Pancreas (tissue), 10 donors: ENCODE measurements at regions not wholly inside any gene's neighbourhood (a gene's known extent, or its start where the extent isn't known, plus 50 kb on each side); places are given as distances from the start of the nearest gene placed in this dataset.

Source experiments
- ATAC-seq, 4 donors: fragments of 200-7000 bp; cut with Tn5 transposase; one replicate each; pipeline versions ENCODE4 v1.8.0 to v1.9.1; 2020; ENCODE audit warnings: mild to moderate bottlenecking in 4 of 4, moderate library complexity in 4 of 4
- DNase-seq, 6 donors: peaks; one replicate each; pipeline ENCODE4 v3.0.0-alpha.2; 2020
- FAIRE-seq: peaks from 2 replicates; lab custom pipeline; 2012; peaks lifted over from hg19 to GRCh38; lab: Jason Lieb, UNC
- H3K27ac ChIP-seq, 4 donors: fragments of 200-600 bp; sonication (generic); 1 replicate in 3 of 4; 2 replicates in 1 of 4; pipeline versions ENCODE4 v1.5.0 to v1.8.0; 2020
- H3K27me3 ChIP-seq, 4 donors: fragments of 200-600 bp; one replicate each; pipeline ENCODE4 v1.8.0; 2021
- H3K36me3 ChIP-seq, 3 donors: fragments of 200-600 bp; sonication (generic) in 1 of 3; one replicate each; pipeline versions ENCODE4 v1.5.0 to v1.8.0; 2020 to 2021
- H3K4me1 ChIP-seq, 3 donors: fragments of 200-600 bp; one replicate each; pipeline ENCODE4 v1.8.0; 2021
- H3K4me3 ChIP-seq, 4 donors: fragments of 200-600 bp; sonication (generic) in 2 of 4; one replicate each; pipeline versions ENCODE4 v1.5.0 to v1.8.0; 2020 to 2021
- H3K9me3 ChIP-seq, 4 donors: fragments of 200-600 bp; one replicate each; pipeline ENCODE4 v1.8.0; 2021
- CTCF ChIP-seq, 4 donors: fragments of 200-600 bp; sonication (generic) in 3 of 4; IDR thresholded peaks; one replicate each; pipeline versions ENCODE4 v1.5.0 to v1.8.0; 2021; ENCODE audit warnings: antibody characterized with exemption in 4 of 4
- WGBS, 2 donors: extraction: QIAGEN DNeasy Blood & Tissue Kit; methylation state at CpG; one replicate each; pipeline ENCODE4 v1.1.7; 2013; 5-methylcytosine and 5-hydroxymethylcytosine counted together
- intact Hi-C, 3 donors: fragments of 100-400 bp; cut with DNase I; formaldehyde crosslinking; loops; one replicate each; pipeline versions ENCODE4 v1.11.1 to v1.14.2; 2022
- donor health status: healthy with polysubstance abuse.
- donor health status: DM: no; HTN: no; CAD: no; lungs with moderate emphysema.
- donor health status: DM: no; HTN: no; CAD: no.
- donor health status: control.
- donor health status: control.
- donor health status: Bipolar disorder and iron deficiency.
- donor health status: DM: yes; HTN: yes; CAD: no.
- donor health status: DM: no; HTN: no; CAD: no.
- donor health status: DM: no; HTN: no; CAD: no.
- donor health status: DM: yes; HTN: yes; CAD: no.

GRCh38 chr11:30758946-30759504 lies 172.9 kb upstream of the MPPED2 start:
- ATAC-seq (no peak), DNase-seq (no peak), FAIRE-seq (no peak)
- 66 to 70% methylated on average over 11 of the region's 11 CpGs for WGBS, 2 donors
- H3K4me1 ChIP-seq, result no peaks in the 10 kb centered on the region
- H3K4me3 ChIP-seq, result no peak overlapping the region
- H3K9me3 ChIP-seq, result no peaks in the 10 kb centered on the region
- intact Hi-C loops, result no loop called here
- no peak overlapping the region for H3K27ac ChIP-seq
- no peaks in the 10 kb centered on the region for H3K36me3 ChIP-seq
- no peaks in the 10 kb centered on the region for H3K27me3 ChIP-seq
- TF ChIP-seq CTCF (IDR thresholded peaks at IDR 0.05), result no peak

GRCh38 chr11:30758518-30758917 lies 172.4 kb upstream of the MPPED2 start:
- 36 to 52% methylated on average over 1 of the region's 1 CpG for WGBS, 2 donors
- no peaks in the 10 kb centered on the region for H3K9me3 ChIP-seq
- no peaks in the 10 kb centered on the region for H3K4me1 ChIP-seq
- no peak for TF ChIP-seq CTCF (IDR thresholded peaks at IDR 0.05)
- no peak overlapping the region for H3K4me3 ChIP-seq
- DNase-seq (no peak), FAIRE-seq (no peak), ATAC-seq (no peak)
- no peaks in the 10 kb centered on the region for H3K27me3 ChIP-seq
- no peak overlapping the region for H3K27ac ChIP-seq
- no peaks in the 10 kb centered on the region for H3K36me3 ChIP-seq
- intact Hi-C loops, result no loop called here

GRCh38 chr11:30758012-30758411 lies 171.9 kb upstream of the MPPED2 start:
- FAIRE-seq (no peak), DNase-seq (no peak), ATAC-seq (no peak)
- H3K27me3 ChIP-seq, result no peaks in the 10 kb centered on the region
- no peak overlapping the region for H3K4me3 ChIP-seq
- H3K4me1 ChIP-seq, result no peaks in the 10 kb centered on the region
- 59 to 68% methylated on average over 3 of the region's 3 CpGs for WGBS, 2 donors
- H3K36me3 ChIP-seq, result no peaks in the 10 kb centered on the region
- no peak for TF ChIP-seq CTCF (IDR thresholded peaks at IDR 0.05)
- intact Hi-C loops, result no loop called here
- H3K9me3 ChIP-seq, result no peaks in the 10 kb centered on the region
- no peak overlapping the region for H3K27ac ChIP-seq

GRCh38 chr11:30753994-30754393 lies 167.8 kb upstream of the MPPED2 start:
- no peaks in the 10 kb centered on the region for H3K27me3 ChIP-seq
- H3K36me3 ChIP-seq, result no peaks in the 10 kb centered on the region
- no peak for FAIRE-seq
- no peaks in the 10 kb centered on the region for H3K9me3 ChIP-seq
- ATAC-seq, result no peak
- H3K4me3 ChIP-seq, result no peak overlapping the region
- DNase-seq, result no peak
- H3K27ac ChIP-seq, result no peak overlapping the region
- intact Hi-C loops, result no loop called here
- 29 to 32% methylated on average over 2 of the region's 2 CpGs for WGBS, 2 donors
- H3K4me1 ChIP-seq, result no peaks in the 10 kb centered on the region
- no peak for TF ChIP-seq CTCF (IDR thresholded peaks at IDR 0.05)

- ATAC-seq (no peak), DNase-seq (no peak), FAIRE-seq (no peak)
- no peak for TF ChIP-seq CTCF (IDR thresholded peaks at IDR 0.05)
- 64% methylated on average over 5 of the region's 5 CpGs for WGBS, 2 donors
- intact Hi-C loops, result no loop called here
- Histone ChIP-seq H3K36me3 (no peaks in the 10 kb centered on the region), H3K27ac (no peak overlapping the region), H3K4me1 (no peaks in the 10 kb centered on the region), H3K9me3 (no peaks in the 10 kb centered on the region), H3K4me3 (no peak overlapping the region), H3K27me3 (no peaks in the 10 kb centered on the region)
These were observed 167.4 kb upstream of the MPPED2 start for GRCh38 chr11:30753504-30753903.
